ENCODE measurements at regions not wholly inside any gene's neighbourhood (a gene's known extent, or its start where the extent isn't known, plus 50 kb on each side); places are given as distances from the start of the nearest gene placed in this dataset.

- peaks cover 30% of the 10 kb centered on the region for H3K4me1 ChIP-seq
- no peaks in the 10 kb centered on the region for H3K36me3 ChIP-seq
- no peak overlapping the region for H3K4me3 ChIP-seq
- H3K27me3 ChIP-seq (ENCODE audit: low read depth) = no peaks in the 10 kb centered on the region
- DNase-seq (no peak), ATAC-seq (no peak)
- TF ChIP-seq CTCF (IDR thresholded peaks at IDR 0.05) = no peak
- no peaks in the 10 kb centered on the region for H3K9me3 ChIP-seq
- H3K27ac ChIP-seq = no peak overlapping the region
- intact Hi-C loops (cut with DNase I) = no loop called here
These were observed 185.6 kb upstream of the TAB2 start for GRCh38 chr6:149131891-149132290.

- intact Hi-C loops (cut with DNase I) = no loop called here
- Histone ChIP-seq H3K27me3 (ENCODE audit: low read depth) (no peaks in the 10 kb centered on the region), H3K9me3 (no peaks in the 10 kb centered on the region), H3K27ac (no peak overlapping the region), H3K4me3 (no peak overlapping the region), H3K4me1 (peaks cover 30% of the 10 kb centered on the region), H3K36me3 (no peaks in the 10 kb centered on the region)
- ATAC-seq (no peak), DNase-seq (no peak)
- no peak for TF ChIP-seq CTCF (IDR thresholded peaks at IDR 0.05)
These were observed 185.2 kb upstream of the TAB2 start for GRCh38 chr6:149132336-149132735.

- intact Hi-C loops (cut with DNase I) = no loop called here
- ATAC-seq = no peak
- no peak for DNase-seq
- no peaks in the 10 kb centered on the region for H3K36me3 ChIP-seq
- no peaks in the 10 kb centered on the region for H3K9me3 ChIP-seq
- H3K27ac ChIP-seq = no peak overlapping the region
- no peaks in the 10 kb centered on the region for H3K27me3 ChIP-seq (ENCODE audit: low read depth)
- TF ChIP-seq CTCF (IDR thresholded peaks at IDR 0.05) = no peak
- peaks cover 15% of the 10 kb centered on the region for H3K4me1 ChIP-seq
- no peak overlapping the region for H3K4me3 ChIP-seq
These were observed 183.0 kb upstream of the TAB2 start for GRCh38 chr6:149134511-149134933.

GRCh38 chr6:149135809-149136208 is 181.7 kb upstream of the TAB2 start:
- no peaks in the 10 kb centered on the region for H3K36me3 ChIP-seq
- H3K27ac ChIP-seq = no peak overlapping the region
- ATAC-seq = no peak
- H3K27me3 ChIP-seq (ENCODE audit: low read depth) = no peaks in the 10 kb centered on the region
- no peaks in the 10 kb centered on the region for H3K9me3 ChIP-seq
- intact Hi-C loops (cut with DNase I) = no loop called here
- DNase-seq = no peak
- no peak overlapping the region for H3K4me3 ChIP-seq
- H3K4me1 ChIP-seq = peaks cover 4% of the 10 kb centered on the region
- TF ChIP-seq CTCF (IDR thresholded peaks at IDR 0.05) = no peak

- Histone ChIP-seq H3K27me3 (ENCODE audit: low read depth) (no peaks in the 10 kb centered on the region), H3K4me3 (no peak overlapping the region)
- no peak for ATAC-seq
These were observed 181.1 kb upstream of the TAB2 start for GRCh38 chr6:149136273-149136912.

More at GRCh38 chr6:149136273-149136912, 181.1 kb upstream of the TAB2 start:
- TF ChIP-seq CTCF (IDR thresholded peaks at IDR 0.05) = no peak
- Histone ChIP-seq H3K9me3 (no peaks in the 10 kb centered on the region), H3K27ac (no peak overlapping the region), H3K36me3 (no peaks in the 10 kb centered on the region), H3K4me1 (peaks cover 7% of the 10 kb centered on the region)
- DNase-seq = no peak
- intact Hi-C loops (cut with DNase I) = no loop called here

All from lower lobe of right lung (tissue), 2 donors.